ENCODE measurements at regions not wholly inside any gene's neighbourhood (a gene's known extent, or its start where the extent isn't known, plus 50 kb on each side); places are given as distances from the start of the nearest gene placed in this dataset.

DNA sequence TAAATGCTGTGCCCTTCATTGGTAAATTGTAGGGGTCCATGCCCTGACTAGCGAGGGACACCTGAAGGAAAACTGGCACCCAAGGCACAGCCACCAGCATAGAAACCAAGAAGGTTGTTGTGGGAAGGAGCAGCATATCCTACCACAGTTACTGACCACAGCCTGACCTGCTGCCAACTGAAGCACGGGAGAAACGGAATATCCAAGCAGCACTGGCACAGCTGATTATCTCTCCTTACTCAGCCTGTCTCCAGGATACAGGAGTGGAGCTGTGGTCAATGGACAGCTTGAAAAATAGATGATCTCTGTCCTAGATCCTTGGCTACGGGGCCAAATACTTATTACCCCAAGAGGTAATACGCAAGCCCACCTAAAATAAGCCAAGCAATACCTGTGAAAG is 164.5 kb downstream of the ATPSCKMT start:
- TF ChIP-seq, protein P1, sequence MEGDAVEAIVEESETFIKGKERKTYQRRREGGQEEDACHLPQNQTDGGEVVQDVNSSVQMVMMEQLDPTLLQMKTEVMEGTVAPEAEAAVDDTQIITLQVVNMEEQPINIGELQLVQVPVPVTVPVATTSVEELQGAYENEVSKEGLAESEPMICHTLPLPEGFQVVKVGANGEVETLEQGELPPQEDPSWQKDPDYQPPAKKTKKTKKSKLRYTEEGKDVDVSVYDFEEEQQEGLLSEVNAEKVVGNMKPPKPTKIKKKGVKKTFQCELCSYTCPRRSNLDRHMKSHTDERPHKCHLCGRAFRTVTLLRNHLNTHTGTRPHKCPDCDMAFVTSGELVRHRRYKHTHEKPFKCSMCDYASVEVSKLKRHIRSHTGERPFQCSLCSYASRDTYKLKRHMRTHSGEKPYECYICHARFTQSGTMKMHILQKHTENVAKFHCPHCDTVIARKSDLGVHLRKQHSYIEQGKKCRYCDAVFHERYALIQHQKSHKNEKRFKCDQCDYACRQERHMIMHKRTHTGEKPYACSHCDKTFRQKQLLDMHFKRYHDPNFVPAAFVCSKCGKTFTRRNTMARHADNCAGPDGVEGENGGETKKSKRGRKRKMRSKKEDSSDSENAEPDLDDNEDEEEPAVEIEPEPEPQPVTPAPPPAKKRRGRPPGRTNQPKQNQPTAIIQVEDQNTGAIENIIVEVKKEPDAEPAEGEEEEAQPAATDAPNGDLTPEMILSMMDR (conservative IDR thresholded peaks at IDR 0.05 in 1 of 2, IDR thresholded peaks at IDR 0.05 in 1 of 2; ENCODE audit: extremely low read depth in 1 of 2, insufficient read depth in 1 of 2, low read depth in 1 of 2, low read length in 2 of 2) = no peak
- TF ChIP-seq EZH2 (IDR thresholded peaks at IDR 0.05; ENCODE audit: borderline replicate concordance, low read length) = no peak

Measured in mammary epithelial cell (primary cell).